Peyer's patch (tissue), 4 donors: ENCODE measurements at regions not wholly inside any gene's neighbourhood (a gene's known extent, or its start where the extent isn't known, plus 50 kb on each side); places are given as distances from the start of the nearest gene placed in this dataset.

ENCODE experiments used
- CTCF ChIP-seq, 6 experiments: fragments of 450-650 bp in 4 of 6; fragments of 200-600 bp in 2 of 6; sonication (generic) in 1 of 6; IDR thresholded peaks; one replicate each; pipeline ENCODE4 v1.5.1; 2017 to 2019; ENCODE audit warnings: antibody characterized with exemption in 6 of 6, mild to moderate bottlenecking in 3 of 6, moderate library complexity in 1 of 6
- POLR2A ChIP-seq, 2 donors: fragments of 450-650 bp; IDR thresholded peaks; one replicate each; pipeline ENCODE4 v1.5.1; 2017; ENCODE audit warnings: antibody characterized with exemption in 2 of 2, mild to moderate bottlenecking in 2 of 2, moderate library complexity in 2 of 2

DNA sequence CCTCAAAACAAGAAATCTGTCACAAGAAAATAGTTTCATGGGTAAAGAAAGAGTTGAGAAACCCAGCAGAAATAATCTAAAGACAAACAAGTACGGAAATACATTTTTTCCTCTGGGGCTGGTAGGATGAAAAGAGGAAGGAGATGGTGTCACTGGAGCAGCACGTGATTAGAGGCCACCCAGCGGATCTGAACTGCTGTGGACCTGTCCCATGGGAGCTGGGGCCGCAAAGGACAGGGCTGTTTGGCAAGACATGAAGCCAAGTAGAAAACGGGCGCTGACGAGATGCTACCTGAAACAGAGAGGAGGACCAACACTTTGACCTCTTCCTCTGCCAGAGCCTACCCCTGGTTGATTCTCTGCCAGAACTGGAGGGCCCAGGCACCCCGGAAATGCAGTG, 295.4 kb upstream of the ATP5MC3 start:
- TF ChIP-seq CTCF (IDR thresholded peaks at IDR 0.05) (no peak), POLR2A (IDR thresholded peaks at IDR 0.05) (no peak)
